ENCODE measurements at regions not wholly inside any gene's neighbourhood (a gene's known extent, or its start where the extent isn't known, plus 50 kb on each side); places are given as distances from the start of the nearest gene placed in this dataset.

DNA sequence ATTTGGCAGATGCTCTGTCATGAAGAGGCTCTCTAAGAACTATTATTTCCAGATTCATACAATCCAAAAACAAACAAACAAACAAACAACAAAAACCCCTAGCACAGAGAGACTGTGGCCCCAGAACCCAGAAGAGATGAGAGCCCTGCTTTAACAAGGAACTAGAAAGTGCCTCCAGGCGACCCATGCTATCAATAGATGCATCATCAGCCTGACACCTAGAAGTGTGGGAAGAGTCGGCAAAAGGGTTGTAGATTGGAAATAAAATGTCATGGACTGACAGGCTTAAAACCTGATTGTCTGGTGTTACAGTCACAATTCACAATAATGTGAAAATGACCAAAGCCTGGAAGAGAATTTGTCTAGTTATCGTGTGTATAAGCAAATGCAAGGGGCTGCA is 50.6 kb upstream of the FLRT2 start:
- Histone ChIP-seq H2AFZ (no peak overlapping the region), H3K9me3 (ENCODE audit: control insufficient read depth, low read length) (no peaks in the 10 kb centered on the region), H3K27me3 (ENCODE audit: control insufficient read depth, insufficient read depth, low read length) (no peaks in the 10 kb centered on the region), H3K9ac (no peak overlapping the region), H3K36me3 (ENCODE audit: control insufficient read depth, insufficient read depth, low read length) (no peaks in the 10 kb centered on the region), H3K79me2 (no peaks in the 10 kb centered on the region), H3K27ac (no peak overlapping the region), H3K4me3 (ENCODE audit: low read depth, low read length) (no peak overlapping the region), H3K4me1 (no peaks in the 10 kb centered on the region), H3K4me2 (ENCODE audit: low read length) (no peak overlapping the region)
- TF ChIP-seq, protein P1, sequence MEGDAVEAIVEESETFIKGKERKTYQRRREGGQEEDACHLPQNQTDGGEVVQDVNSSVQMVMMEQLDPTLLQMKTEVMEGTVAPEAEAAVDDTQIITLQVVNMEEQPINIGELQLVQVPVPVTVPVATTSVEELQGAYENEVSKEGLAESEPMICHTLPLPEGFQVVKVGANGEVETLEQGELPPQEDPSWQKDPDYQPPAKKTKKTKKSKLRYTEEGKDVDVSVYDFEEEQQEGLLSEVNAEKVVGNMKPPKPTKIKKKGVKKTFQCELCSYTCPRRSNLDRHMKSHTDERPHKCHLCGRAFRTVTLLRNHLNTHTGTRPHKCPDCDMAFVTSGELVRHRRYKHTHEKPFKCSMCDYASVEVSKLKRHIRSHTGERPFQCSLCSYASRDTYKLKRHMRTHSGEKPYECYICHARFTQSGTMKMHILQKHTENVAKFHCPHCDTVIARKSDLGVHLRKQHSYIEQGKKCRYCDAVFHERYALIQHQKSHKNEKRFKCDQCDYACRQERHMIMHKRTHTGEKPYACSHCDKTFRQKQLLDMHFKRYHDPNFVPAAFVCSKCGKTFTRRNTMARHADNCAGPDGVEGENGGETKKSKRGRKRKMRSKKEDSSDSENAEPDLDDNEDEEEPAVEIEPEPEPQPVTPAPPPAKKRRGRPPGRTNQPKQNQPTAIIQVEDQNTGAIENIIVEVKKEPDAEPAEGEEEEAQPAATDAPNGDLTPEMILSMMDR (IDR thresholded peaks at IDR 0.05), result no peak

DNA sequence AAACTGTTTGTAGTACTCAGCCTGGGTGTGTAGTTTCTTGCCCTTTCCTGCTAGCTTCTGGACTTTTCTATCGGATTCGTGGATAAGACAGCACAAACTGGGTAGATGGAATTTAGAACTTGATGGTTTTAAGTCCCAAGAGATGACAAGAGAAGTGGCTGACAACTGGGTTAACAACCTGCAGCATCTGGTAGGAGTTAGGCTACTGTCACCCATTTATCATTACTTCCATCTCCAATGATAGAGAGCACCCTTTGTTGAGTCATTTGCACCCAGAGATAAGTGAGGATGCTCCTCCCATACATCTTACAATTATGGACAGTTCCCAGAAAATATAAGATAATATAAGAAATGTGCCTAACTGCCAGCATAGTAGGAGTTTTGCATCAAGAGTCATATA is 50.2 kb upstream of the FLRT2 start:
- Histone ChIP-seq H2AFZ (no peak overlapping the region), H3K9me3 (ENCODE audit: control insufficient read depth, low read length) (no peaks in the 10 kb centered on the region), H3K27ac (no peak overlapping the region), H3K36me3 (ENCODE audit: control insufficient read depth, insufficient read depth, low read length) (no peaks in the 10 kb centered on the region), H3K9ac (no peak overlapping the region), H3K27me3 (ENCODE audit: control insufficient read depth, insufficient read depth, low read length) (no peaks in the 10 kb centered on the region), H3K4me3 (ENCODE audit: low read depth, low read length) (no peak overlapping the region), H3K79me2 (no peaks in the 10 kb centered on the region), H3K4me1 (no peaks in the 10 kb centered on the region), H3K4me2 (ENCODE audit: low read length) (no peak overlapping the region)
- TF ChIP-seq, protein P1 (IDR thresholded peaks at IDR 0.05), result no peak
